GM03348 (cell line): ENCODE measurements at regions not wholly inside any gene's neighbourhood (a gene's known extent, or its start where the extent isn't known, plus 50 kb on each side); places are given as distances from the start of the nearest gene placed in this dataset.

ENCODE experiments used
- DNase-seq: peaks from one replicate; pipeline ENCODE4 v3.0.0; 2012; ENCODE audit warnings: low spot score

GRCh38 chr13:29926098-29926476, 75.7 kb upstream of the UBL3 start:
- DNase-seq = no peak

- DNase-seq = peak; percentile 78
These were observed 75.2 kb upstream of the UBL3 start for GRCh38 chr13:29925457-29926097.

- peak; percentile 82 for DNase-seq
These were observed 74.3 kb upstream of the UBL3 start for GRCh38 chr13:29924482-29925350.

DNA sequence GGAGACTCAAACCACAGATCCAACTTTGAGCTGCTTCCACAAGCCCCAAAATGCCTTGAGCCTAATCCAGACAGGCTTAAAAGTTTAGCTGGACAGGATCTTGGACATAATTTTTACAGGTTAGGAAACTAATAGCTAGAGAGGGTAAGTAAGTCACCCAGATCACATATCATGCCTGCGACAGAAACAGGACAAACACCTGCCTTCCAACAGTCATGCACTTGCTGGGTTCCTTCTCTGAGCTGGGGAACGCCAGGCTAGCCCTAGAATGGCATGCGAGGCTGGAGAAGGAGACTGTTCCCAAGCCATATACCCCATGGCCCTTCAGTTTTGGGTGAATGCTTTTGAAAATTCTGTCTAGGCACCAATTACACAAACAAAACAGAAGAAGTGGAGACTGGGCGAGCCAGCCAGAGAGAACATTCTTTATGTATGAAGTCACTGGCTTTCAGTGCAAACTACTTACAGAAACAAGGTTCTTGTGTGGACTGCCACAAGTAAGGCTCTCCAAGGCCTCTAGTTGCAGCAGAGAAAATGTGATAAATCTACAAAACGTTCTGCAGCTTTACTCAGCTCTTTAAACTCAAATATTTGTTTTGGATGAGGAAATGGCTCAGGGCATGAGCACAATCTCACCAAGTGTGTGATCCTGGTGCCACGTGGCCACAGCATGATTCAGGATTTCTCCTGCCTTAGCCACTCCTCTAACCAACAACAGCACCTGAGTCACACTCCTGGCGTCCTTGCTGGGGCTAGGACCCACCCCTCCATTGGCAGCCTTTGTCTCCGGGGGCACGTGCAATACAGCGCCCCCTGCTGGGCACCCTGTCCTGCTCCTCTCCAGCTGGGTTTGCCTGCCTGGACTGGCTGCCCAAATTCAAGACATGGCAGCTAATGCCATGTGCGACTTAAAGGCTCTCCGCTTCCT, 73.4 kb upstream of the UBL3 start:
- DNase-seq = peak; percentile 91

DNA sequence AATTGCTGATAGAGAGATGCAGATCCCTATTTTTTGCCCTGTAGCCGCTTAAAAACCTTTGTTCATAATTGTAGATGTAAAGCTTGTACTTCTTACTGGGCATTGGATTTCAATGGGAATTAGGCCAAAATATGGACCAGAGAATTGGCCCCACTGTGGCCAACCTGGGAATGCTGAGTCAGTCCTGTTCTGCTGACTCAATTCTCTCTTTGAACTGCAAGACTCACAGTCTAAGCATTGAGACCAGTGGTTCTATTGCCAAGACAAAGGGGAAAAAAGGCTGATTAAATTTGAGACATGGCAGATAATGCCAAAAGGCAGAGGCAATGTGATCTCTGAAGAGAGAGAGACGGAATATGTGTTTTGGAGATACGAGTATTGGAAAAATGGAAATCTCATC, 72.5 kb upstream of the UBL3 start:
- peak; percentile 53 for DNase-seq

DNA sequence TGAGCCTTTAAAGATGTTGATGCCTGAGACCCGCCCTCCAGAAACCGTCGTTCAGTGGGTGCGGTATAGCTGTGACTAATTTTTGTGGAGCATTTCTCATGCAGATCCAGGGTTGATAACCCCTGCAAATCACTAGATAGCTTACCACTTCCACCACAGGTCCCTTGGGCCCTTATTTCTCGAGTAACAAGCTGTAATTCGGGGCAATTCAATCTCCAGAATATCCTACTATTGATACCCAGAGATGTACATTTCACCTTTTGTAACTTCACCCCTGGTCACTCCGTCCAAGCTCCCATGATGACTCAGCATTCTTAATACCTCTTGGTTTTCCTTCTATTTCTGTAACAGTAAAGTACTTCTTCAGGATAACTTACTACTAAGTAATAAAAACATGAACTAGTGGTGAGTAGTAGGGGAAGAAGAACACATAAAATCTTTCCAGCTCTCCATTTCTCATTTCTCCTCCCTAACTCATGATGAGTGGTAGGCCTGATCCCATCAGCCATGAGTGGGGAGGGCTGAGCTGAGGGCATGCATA, 71.9 kb upstream of the UBL3 start:
- no peak for DNase-seq

DNA sequence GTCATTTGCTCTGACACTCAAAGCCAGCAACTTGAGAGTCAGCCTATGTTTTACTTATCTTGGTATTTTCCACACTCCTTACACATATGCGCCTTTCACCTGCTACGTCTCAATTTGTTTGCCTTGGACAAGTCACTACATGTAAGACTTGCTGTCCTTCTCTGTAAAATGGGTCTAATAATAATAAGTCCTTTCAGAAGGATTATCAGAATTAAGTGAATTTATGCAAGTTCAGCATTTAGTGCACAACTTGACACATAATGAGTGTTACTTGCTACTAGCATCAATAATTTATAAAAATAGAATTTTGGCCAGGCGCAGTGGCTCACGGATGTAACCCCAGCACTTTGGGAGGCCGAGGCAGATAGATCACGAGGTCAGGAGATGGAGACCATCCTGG, 71.1 kb upstream of the UBL3 start:
- DNase-seq = no peak

DNA sequence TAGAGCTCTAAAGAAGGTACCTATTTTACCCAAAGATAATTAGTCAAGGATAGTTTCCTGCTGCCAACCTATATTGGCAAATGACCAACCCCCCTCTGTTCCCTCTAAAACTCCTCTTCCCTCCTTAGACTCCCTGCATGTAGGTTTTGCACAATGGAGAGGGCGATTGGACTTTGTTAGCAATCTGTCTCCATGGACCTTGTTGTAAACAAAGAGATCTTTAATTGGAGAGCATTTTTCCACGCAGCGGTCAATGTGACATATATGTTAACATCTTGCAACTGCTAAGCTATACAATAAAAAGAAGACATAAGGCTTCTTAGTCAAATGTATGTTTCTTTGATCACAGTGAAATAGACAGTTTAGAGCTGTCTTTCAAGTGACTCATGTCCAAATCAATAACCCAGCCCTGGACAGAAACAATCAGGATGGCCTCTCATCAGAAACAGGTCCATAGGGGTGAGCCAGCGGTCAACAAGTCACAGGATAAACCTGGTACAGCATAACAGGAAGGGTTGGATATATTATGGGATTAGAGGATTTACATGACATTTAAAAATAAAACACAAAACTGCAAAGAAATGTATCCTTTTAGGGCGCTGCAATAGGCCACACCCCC, 69.7 kb upstream of the UBL3 start:
- DNase-seq = no peak

DNA sequence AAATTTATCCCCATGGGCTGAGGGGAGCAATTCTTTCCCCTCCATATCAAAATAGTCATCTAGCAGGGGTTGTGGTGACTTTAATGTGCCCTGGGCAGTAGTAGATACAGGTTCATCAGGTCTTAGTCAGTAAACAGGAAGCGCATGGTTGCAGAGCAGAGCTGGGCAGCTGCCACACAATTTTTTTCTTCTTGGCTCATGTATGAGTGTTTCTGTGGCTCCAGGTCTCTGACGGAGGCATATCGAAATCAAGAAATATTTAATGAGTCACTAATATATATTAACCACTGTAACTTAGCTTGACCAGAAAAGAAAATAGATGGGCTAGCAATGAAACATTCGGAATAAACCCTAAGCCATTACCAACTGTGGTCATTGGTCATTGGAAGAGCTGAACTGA, 68.4 kb upstream of the UBL3 start:
- peak; percentile 52 for DNase-seq

- DNase-seq = no peak
These were observed 67.2 kb upstream of the UBL3 start for GRCh38 chr13:29917650-29918049.

DNA sequence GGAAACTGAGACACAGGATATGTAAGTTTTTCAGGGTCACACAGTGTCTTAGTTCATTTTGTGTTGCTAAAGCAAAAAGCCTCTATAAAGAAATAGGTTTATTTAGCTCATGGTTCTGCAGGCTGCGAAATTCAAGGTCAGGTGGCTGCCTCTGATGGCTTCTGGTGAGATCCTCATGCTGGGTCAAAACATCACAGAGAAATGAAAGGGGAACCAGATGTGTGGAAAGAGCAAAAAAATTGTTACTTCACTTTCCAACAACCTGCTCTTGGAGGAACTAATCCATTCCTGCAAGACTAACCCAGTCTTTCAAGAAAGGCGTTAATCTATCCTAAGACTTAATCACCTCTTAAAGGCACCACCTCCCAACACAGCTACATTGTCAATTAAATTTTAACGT, 64.2 kb upstream of the UBL3 start:
- DNase-seq = no peak

DNA sequence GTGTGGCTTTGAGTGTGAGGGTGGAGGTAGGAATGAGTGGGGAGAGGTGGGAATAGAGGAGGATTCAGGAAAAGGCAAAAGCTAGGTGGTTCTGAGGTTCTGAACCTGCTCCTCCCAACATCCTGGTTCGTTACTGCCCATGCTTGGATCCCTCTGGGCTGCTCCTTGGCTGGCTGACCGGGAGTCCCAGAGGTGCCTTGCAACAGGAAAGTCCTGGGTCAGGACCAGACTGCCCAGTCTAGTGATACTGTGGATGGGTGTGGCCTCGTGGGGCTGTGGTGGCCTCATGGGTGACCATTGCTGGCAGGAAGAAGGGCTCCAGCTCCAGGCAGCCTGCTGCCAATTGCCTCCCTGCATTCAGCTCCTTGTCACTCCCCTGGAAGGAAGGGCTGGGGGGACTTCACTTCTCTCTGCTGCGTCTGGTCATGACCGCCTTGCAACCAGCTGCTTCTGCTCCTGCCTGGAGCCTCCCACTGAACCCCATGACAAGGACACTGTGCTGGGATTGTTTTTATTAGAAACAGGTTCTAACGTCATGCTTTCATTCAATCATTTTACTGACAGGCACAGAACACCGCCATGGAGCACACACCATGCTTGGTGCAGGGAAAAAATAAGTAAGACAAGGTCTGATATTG, 61.5 kb upstream of the UBL3 start:
- DNase-seq = no peak

DNA sequence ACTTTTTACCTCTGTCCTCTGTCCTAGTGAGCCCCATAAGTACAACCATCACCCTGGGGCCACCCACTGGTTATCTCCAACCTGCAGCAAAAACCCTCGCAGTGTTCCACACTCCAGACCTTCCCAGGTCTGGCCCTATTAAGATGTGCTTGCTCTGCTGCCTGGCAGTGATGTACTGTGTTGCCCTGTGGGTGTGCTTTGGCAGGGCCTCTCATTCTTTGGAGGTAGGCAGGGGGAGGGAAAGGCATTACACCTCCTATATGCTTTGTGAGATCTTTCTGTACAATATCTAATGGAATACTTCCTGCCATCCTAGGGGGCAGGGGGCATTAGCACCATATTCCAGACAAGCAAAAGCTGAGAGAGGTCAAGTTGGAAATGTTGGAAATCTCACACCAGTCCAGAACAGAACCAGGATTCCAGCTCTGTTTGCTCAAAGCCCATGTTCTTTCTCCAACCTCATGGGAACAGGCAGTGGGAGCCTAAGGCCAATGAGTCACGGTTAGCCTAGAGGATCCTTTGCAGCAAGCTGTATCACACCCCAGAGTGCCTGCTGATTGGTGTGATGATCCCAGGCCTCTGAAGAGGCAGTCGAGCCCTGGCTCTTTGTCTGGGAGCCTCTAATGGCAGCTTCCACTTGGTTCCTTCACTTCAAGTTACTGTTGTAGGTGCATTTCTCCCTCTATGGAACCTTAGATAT, 59.7 kb upstream of the UBL3 start:
- DNase-seq = peak; percentile 74

DNA sequence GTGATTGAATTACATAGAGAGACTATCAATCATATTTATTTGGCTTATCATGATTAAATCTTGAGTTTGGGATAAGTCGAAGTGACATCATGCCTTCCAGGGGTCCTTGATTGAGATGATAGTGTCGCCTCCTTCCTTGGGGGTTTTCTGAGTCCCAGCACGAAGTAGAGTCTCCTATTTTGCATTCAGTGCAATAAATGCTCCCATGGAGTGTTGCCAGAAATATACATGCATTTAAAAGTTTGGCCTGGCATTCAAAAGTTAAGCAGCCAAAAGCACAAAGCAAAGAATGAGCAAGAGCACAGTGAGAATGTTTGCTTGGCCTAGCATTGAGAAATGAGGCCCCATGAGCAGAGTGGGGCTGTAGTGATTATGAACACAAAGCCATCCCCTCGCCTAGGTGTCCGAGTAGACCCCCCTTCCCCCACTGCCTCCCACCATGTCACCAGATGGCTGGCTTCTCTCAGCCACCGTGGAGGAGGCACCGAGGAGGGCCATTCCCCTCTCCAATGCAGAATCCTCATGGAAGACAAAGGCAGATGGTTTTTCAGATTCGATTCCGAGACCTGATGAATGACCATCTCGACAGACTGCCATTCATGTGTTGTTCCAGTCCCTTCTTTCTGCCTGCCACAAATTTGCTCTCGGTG, 58.8 kb upstream of the UBL3 start:
- no peak for DNase-seq

DNA sequence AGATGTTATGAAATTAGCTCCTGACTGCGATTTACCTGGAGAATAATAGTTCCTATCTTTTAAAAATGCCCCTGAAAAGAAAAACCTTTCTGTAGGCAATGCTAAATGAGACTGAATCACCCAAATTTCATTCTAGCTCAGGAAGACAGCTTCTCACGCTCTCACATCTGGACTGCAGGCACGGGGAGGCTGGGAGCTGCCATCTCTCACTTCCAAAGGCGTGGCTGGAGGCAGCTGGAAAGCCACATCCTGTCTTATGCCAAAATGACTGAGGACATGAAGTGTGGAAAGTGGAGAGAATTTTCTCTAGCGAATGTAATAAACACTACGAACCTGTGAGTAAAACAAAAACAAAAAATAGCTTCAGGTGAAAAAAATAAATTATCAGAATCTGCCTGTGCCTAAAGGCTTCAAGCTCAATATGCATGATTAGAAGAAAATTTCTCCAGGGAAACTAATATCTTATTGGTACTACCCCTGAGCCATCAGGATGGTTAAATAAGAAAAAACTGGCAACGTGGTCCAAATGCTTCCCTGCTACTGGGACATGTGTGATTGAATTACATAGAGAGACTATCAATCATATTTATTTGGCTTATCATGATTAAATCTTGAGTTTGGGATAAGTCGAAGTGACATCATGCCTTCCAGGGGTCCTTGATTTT, 58.1 kb upstream of the UBL3 start:
- DNase-seq = peak; percentile 84

DNA sequence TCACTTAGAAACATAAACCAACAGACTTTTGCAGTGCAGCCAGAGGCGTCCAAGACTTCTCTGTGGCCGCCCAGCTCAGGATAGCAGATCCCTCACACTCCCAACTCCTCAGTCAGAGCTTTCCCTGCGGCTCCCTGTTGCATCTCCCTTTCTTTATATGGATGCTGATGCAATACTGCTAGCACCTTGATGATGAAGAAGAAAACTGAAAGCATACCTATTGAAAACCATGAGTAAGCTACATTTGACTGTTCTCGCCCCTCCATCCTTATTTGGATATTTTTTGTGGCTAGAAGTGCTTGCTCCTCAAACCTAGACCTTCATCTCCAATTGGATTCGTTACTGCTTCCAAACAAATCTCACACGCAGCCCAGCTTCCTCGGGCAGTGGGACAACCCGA, 57.3 kb upstream of the UBL3 start:
- no peak for DNase-seq

DNA sequence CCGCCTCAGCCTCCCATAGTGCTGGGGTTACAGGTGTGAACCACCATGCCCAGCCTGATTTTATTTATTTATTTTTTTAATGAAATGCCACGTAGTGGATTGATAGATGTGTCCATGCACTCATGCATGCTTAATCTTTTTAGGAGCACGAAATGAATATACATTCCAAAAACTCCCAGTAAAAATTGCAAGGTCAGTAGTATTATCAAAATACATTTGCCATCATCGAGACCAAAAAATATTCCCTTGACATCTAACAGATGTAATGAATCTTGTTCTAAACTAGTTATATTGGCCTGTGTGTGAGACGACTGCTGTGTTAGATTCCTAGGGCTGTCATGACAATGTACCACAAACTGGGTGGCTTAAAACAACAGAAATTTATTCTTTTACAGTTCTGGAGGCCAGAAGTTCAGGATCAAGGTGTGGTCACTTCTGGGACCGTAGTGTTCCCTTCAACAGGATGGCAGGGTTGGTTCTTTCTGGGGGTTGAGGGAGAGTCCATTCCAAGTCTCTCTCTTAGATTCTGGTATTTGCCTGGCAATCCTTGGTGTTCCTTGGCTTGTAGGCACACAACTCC, 56.1 kb upstream of the UBL3 start:
- DNase-seq = no peak

GRCh38 chr13:29905845-29906244, 55.4 kb upstream of the UBL3 start:
- peak; percentile 63 for DNase-seq

DNA sequence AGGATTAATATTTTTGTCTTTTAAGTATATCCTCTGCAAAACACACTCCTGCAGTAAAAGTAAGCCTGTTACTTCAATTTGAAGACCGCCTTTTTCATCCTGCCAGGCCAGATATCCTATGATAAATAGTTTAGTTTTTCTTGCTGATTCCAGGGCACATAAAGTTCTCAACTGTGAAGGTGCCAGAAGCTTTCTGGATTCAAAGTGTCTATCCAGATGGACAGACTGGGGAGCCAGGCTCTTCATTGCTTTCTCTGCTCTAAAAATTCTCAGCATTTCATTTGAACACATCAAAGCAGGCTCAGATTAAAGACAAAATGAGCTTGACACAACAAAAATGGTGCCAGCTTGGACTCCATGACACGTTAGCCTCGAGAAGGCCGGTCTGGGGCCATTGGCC, 53.6 kb upstream of the UBL3 start:
- no peak for DNase-seq
